ENCODE measurements at regions not wholly inside any gene's neighbourhood (a gene's known extent, or its start where the extent isn't known, plus 50 kb on each side); places are given as distances from the start of the nearest gene placed in this dataset.

DNA sequence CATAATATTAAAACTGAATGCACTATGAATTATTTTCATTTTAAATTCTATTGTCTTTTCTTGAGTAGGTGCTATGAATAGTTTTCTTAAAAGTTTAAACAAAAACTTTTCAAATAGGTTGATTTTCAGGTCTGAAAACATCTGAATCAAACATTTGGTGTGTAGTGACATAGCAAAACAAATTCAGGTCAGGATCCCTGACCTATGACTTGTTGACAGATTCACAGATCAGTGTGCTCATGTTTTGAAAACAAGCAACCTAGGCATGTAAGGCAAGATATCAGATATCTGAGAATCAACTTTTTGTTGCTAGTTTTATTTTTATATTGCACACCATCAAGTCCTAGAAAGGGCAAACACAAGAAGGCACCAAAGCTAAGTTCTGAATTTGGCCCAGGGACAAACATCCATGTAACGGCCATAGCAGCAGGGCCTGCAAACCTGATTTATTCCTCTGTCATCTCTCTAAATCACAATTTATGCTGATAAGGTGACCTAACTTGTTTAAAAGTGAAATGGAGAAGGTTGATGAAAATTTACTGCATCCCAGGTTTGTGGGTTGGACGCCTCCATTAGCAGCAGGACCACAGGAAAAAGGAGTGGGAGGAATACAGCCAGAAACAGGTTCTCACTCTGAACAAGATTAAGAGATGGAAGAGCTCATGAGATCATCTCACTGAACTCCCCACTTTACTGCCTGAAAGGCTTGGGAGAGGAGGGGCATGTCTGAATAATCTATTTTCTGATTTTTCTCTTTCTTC lies 337.7 kb downstream of the KCNRG start:
- Histone ChIP-seq H3K4me3 (no peak overlapping the region), H3K4me1 (peaks cover 9 to 30% (median 27%) of the 10 kb centered on the region in 4 donors), H3K27me3 (no peaks in the 10 kb centered on the region), H3K9me3 (no peaks in the 10 kb centered on the region), H3K27ac (replicated peaks in 1 of 4) (peak overlapping the region in 1 of 4 donors; percentile 57), H3K36me3 (no peaks in the 10 kb centered on the region)
- peak; percentile 31 for DNase-seq (ENCODE audit: extremely low spot score)
- intact Hi-C loops (cut with DNase I): no loop called here
- TF ChIP-seq, protein P1, sequence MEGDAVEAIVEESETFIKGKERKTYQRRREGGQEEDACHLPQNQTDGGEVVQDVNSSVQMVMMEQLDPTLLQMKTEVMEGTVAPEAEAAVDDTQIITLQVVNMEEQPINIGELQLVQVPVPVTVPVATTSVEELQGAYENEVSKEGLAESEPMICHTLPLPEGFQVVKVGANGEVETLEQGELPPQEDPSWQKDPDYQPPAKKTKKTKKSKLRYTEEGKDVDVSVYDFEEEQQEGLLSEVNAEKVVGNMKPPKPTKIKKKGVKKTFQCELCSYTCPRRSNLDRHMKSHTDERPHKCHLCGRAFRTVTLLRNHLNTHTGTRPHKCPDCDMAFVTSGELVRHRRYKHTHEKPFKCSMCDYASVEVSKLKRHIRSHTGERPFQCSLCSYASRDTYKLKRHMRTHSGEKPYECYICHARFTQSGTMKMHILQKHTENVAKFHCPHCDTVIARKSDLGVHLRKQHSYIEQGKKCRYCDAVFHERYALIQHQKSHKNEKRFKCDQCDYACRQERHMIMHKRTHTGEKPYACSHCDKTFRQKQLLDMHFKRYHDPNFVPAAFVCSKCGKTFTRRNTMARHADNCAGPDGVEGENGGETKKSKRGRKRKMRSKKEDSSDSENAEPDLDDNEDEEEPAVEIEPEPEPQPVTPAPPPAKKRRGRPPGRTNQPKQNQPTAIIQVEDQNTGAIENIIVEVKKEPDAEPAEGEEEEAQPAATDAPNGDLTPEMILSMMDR (IDR thresholded peaks at IDR 0.05): no peak
- TF ChIP-seq EP300 (IDR thresholded peaks at IDR 0.05) (no peak), POLR2AphosphoS5 (IDR thresholded peaks at IDR 0.05) (no peak), POLR2A (IDR thresholded peaks at IDR 0.05; ENCODE audit: low read depth) (no peak)
- WGBS: 53% methylated on average over 2 of the region's 2 CpGs

DNA sequence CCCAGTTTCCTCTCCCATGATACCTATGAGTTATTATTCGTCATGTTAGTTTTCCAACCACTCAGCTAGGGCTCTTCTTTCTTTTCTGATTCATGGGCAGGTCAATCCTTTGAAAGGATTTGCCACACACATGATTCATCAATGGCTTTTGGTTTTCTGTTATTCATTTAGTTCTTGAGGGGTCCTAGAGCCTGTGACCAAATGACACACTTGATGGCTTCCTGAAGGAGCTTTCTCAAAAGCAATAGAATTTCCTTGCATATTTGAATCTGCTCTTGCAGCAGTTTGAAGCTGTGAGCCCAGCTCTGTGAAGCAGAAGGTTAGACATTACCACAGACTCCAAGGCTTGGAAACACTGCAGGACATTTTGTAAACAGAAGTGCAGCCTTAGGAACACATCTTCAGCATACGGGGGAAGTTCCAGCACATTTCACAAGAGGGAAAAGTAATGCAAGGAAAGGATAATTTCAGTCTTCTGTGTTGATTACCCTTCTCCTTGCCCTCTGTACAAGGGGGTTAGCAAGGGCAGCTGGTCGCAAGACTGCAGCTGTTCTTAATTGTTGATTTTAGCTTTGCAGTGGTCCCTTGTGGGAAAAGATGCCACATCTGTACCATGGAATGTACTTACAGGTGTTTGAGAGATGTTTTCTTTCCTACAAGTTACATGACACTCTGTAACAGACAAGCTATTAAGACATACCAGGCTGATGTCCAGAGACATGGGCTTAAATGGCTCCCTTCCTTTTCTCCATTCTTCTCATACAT lies 338.6 kb downstream of the KCNRG start:
- intact Hi-C loops (cut with DNase I): no loop called here
- WGBS: 66% methylated on average over 3 of the region's 3 CpGs
- TF ChIP-seq, protein P1 (IDR thresholded peaks at IDR 0.05): no peak
- TF ChIP-seq POLR2AphosphoS5 (IDR thresholded peaks at IDR 0.05): peak in 1 of 2 donors; percentile 19
- no peak for TF ChIP-seq POLR2A (IDR thresholded peaks at IDR 0.05; ENCODE audit: low read depth)
- Histone ChIP-seq H3K36me3 (no peaks in the 10 kb centered on the region), H3K9me3 (no peaks in the 10 kb centered on the region), H3K4me1 (peaks cover 17 to 40% (median 36%) of the 10 kb centered on the region in 4 donors), H3K27me3 (no peaks in the 10 kb centered on the region), H3K27ac (replicated peaks in 1 of 4) (peak overlapping the region in 2 of 4 donors; percentile 28 to 57), H3K4me3 (no peak overlapping the region)
- DNase-seq (ENCODE audit: extremely low spot score): peak; percentile 85

DNA sequence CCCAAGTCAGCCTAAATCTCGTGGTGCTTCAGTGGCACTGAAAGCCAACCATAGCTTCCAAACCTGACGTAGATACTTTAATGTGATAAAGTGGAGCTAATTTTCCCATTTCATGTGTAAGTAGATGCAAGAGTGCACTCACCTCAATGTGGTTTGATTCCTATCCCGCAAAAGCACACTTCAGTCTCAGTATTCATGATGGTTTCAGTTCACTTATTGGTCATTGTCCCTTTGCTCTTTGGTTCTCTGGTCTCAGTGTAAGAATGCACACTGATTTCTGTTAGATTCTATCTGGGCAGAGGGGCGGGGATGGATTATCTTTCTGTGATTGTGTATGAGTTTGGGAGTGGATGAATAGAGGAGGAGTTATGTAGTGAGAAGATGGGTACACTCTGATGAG lies 340.6 kb downstream of the KCNRG start:
- no peaks in the 10 kb centered on the region for H3K36me3 ChIP-seq
- no peaks in the 10 kb centered on the region for H3K27me3 ChIP-seq
- no peak overlapping the region for H3K27ac ChIP-seq (replicated peaks in 1 of 4)
- no peak overlapping the region for H3K4me3 ChIP-seq
- TF ChIP-seq POLR2A (IDR thresholded peaks at IDR 0.05; ENCODE audit: low read depth): no peak
- no peak for TF ChIP-seq POLR2AphosphoS5 (IDR thresholded peaks at IDR 0.05)
- TF ChIP-seq, protein P1 (IDR thresholded peaks at IDR 0.05): no peak
- TF ChIP-seq EP300 (IDR thresholded peaks at IDR 0.05): no peak
- peaks cover 18 to 47% (median 43%) of the 10 kb centered on the region in 4 donors for H3K4me1 ChIP-seq
- intact Hi-C loops (cut with DNase I): no loop called here
- H3K9me3 ChIP-seq: no peaks in the 10 kb centered on the region
- 92% methylated on average over 4 of the region's 4 CpGs for WGBS
- peak; percentile 62 for DNase-seq (ENCODE audit: extremely low spot score)

DNA sequence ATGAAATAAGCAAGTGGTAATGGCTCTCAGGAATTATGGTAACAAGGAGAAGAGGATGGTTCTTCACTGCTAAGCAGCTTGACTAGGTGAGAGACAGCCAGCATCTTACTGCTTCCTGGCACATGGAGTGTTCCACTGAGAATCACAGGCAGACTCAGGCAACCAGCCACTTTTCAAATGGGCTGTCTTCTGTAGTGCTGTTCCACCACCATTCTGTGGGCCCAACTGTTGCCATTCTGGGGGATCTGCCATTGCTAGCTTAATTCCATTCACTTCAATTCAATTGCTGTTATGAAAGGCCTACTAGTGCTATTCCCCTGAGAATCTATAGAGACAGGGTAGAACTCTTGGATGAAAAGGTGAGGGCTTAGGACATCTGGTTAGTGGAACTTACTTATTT lies 341.9 kb downstream of the KCNRG start:
- intact Hi-C loops (cut with DNase I): no loop called here
- H3K36me3 ChIP-seq: no peaks in the 10 kb centered on the region
- no peaks in the 10 kb centered on the region for H3K9me3 ChIP-seq
- H3K27ac ChIP-seq (replicated peaks in 1 of 4): peak overlapping the region in 2 of 4 donors; percentile 29 to 71
- no peak for TF ChIP-seq POLR2A (IDR thresholded peaks at IDR 0.05; ENCODE audit: low read depth)
- peaks cover 18 to 47% (median 43%) of the 10 kb centered on the region in 4 donors for H3K4me1 ChIP-seq
- DNase-seq (ENCODE audit: extremely low spot score): peak; percentile 72
- H3K4me3 ChIP-seq: no peak overlapping the region
- no peaks in the 10 kb centered on the region for H3K27me3 ChIP-seq

DNA sequence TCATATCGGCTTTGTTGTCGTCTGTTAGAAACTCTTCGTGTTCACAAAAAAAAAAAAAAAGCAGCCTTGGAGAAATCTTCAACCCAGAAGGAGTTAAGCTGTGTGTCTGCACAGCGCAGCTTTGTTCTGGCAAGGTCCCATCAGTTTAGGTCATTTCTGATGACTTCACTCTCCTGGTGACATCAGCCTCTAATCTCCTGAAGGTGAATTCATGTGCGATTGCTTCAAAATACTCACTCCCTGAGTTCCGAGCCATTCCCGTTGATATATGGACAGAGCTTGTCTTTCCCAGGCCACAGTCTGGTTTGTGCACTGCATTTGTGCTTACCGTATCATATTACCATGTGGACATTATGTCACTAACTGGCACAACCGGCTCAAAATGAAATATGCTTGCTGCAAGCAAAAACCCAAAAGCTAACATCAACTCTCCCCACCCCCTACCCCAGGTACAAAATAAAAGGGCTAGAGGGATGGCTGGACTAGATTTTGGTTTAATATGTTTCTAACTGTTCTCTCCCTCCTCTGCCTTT lies 342.4 kb downstream of the KCNRG start:
- Histone ChIP-seq H3K27me3 (no peaks in the 10 kb centered on the region), H3K9me3 (no peaks in the 10 kb centered on the region), H3K4me1 (peaks cover 18 to 47% (median 43%) of the 10 kb centered on the region in 4 donors), H3K27ac (replicated peaks in 1 of 4) (peak overlapping the region in 3 of 4 donors; percentile 29 to 71 (median 41)), H3K36me3 (no peaks in the 10 kb centered on the region), H3K4me3 (no peak overlapping the region)
- peak; percentile 83 for DNase-seq (ENCODE audit: extremely low spot score)
- intact Hi-C loops (cut with DNase I): loop anchor here (2.0 kb wide), 1 partner anchor 163 kb away; no protein-coding TSS in a partner anchor
- TF ChIP-seq EP300 (IDR thresholded peaks at IDR 0.05) (no peak), POLR2AphosphoS5 (IDR thresholded peaks at IDR 0.05) (peak in 1 of 2 donors; percentile 40)
- 44% methylated on average over 9 of the region's 9 CpGs for WGBS

Measured in esophagus muscularis mucosa (tissue), 4 donors.